Thymus (tissue), 11 donors: ENCODE measurements at regions not wholly inside any gene's neighbourhood (a gene's known extent, or its start where the extent isn't known, plus 50 kb on each side); places are given as distances from the start of the nearest gene placed in this dataset.
A peak's percentile ranks its signal among the peaks of the same experiment; 100 is the strongest.

Experiments
- DNase-seq, 9 donors: peaks; one replicate each; pipeline ENCODE4 v3.0.0-alpha.2; 2013; ENCODE audit warnings: low spot score in 9 of 9, low read depth in 6 of 9, missing footprints in 1 of 9
- H3K27ac ChIP-seq, 2 donors: one replicate each; pipeline ENCODE4 v1.5.1; 2013; ENCODE audit warnings: control low read depth in 1 of 2, low read depth in 1 of 2, low read length in 1 of 2, mild to moderate bottlenecking in 1 of 2, moderate library complexity in 1 of 2
- H3K27me3 ChIP-seq, 2 donors: one replicate each; pipeline ENCODE4 v1.5.1; 2013; ENCODE audit warnings: low read length in 1 of 2; ENCODE audit not compliant: control insufficient read depth in 2 of 2, insufficient read depth in 1 of 2
- H3K36me3 ChIP-seq, 2 donors: one replicate each; pipeline ENCODE4 v1.5.1; 2013; ENCODE audit warnings: low read length in 1 of 2, mild to moderate bottlenecking in 1 of 2, moderate library complexity in 1 of 2; ENCODE audit not compliant: control insufficient read depth in 2 of 2, insufficient read depth in 2 of 2
- H3K4me1 ChIP-seq, 2 donors: one replicate each; pipeline ENCODE4 v1.5.1; 2013; ENCODE audit warnings: low read length in 2 of 2; ENCODE audit not compliant: control insufficient read depth in 2 of 2, insufficient read depth in 2 of 2
- H3K4me3 ChIP-seq, 2 donors: one replicate each; pipeline ENCODE4 v1.5.1; 2013; ENCODE audit warnings: low read length in 2 of 2, control low read depth in 1 of 2, mild to moderate bottlenecking in 1 of 2
- H3K9me3 ChIP-seq, 2 donors: one replicate each; pipeline ENCODE4 v1.5.1; 2013; ENCODE audit warnings: low read length in 1 of 2, mild to moderate bottlenecking in 1 of 2; ENCODE audit not compliant: control insufficient read depth in 2 of 2, insufficient read depth in 1 of 2
- WGBS: extraction: QIAGEN DNeasy Blood & Tissue Kit; methylation state at CpG from one replicate; pipeline ENCODE4 v1.1.7; 2013; 5-methylcytosine and 5-hydroxymethylcytosine counted together
- donor health status: healthy.

DNA sequence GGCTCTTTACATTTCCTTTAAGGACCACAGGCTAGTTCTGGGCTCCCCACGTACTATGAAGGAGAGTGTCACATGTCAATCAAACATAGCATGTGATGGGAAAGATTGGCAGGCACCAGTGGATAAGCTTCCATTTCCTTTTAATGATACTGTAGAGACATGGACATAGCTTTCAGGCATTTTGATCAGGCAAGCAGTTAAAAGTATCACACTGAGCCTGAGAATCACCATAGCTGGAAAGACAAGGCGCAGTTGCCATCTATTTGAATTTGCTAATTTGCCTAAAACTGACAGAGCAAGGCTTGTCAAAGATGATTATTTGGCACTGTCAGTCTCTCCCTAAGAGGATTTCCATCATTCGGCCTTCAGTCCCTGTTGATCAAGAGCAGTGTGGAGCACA lies 263.4 kb upstream of the TAC1 start:
- no peak overlapping the region for H3K27ac ChIP-seq
- 93% methylated on average over 3 of the region's 3 CpGs for WGBS
- H3K4me1 ChIP-seq: no peaks in the 10 kb centered on the region
- no peak for DNase-seq
- H3K9me3 ChIP-seq: no peaks in the 10 kb centered on the region
- no peak overlapping the region for H3K4me3 ChIP-seq
- no peaks in the 10 kb centered on the region for H3K36me3 ChIP-seq
- H3K27me3 ChIP-seq: no peaks in the 10 kb centered on the region

GRCh38 chr7:97470726-97471125 lies 261.2 kb upstream of the TAC1 start:
- no peak overlapping the region for H3K27ac ChIP-seq
- no peaks in the 10 kb centered on the region for H3K9me3 ChIP-seq
- H3K4me3 ChIP-seq: no peak overlapping the region
- H3K4me1 ChIP-seq: no peaks in the 10 kb centered on the region
- no peaks in the 10 kb centered on the region for H3K27me3 ChIP-seq
- 95% methylated on average over 5 of the region's 5 CpGs for WGBS
- no peak for DNase-seq
- no peaks in the 10 kb centered on the region for H3K36me3 ChIP-seq

GRCh38 chr7:97471491-97471890 lies 260.4 kb upstream of the TAC1 start:
- H3K36me3 ChIP-seq: no peaks in the 10 kb centered on the region
- DNase-seq: no peak
- H3K27me3 ChIP-seq: no peaks in the 10 kb centered on the region
- WGBS: 76% methylated on average over 3 of the region's 3 CpGs
- no peaks in the 10 kb centered on the region for H3K9me3 ChIP-seq
- no peaks in the 10 kb centered on the region for H3K4me1 ChIP-seq
- H3K4me3 ChIP-seq: no peak overlapping the region
- no peak overlapping the region for H3K27ac ChIP-seq

GRCh38 chr7:97479740-97480290 lies 252.1 kb upstream of the TAC1 start:
- no peaks in the 10 kb centered on the region for H3K27me3 ChIP-seq
- WGBS: 56% methylated on average over 6 of the region's 6 CpGs
- H3K4me3 ChIP-seq: no peak overlapping the region
- H3K4me1 ChIP-seq: no peaks in the 10 kb centered on the region
- H3K9me3 ChIP-seq: no peaks in the 10 kb centered on the region
- H3K27ac ChIP-seq: no peak overlapping the region
- no peak for DNase-seq
- no peaks in the 10 kb centered on the region for H3K36me3 ChIP-seq

GRCh38 chr7:97480772-97481390 lies 251.0 kb upstream of the TAC1 start:
- Histone ChIP-seq H3K36me3 (no peaks in the 10 kb centered on the region), H3K27ac (no peak overlapping the region), H3K4me1 (no peaks in the 10 kb centered on the region), H3K27me3 (no peaks in the 10 kb centered on the region), H3K4me3 (no peak overlapping the region), H3K9me3 (no peaks in the 10 kb centered on the region)
- WGBS: 88% methylated on average over 3 of the region's 3 CpGs
- DNase-seq: no peak

DNA sequence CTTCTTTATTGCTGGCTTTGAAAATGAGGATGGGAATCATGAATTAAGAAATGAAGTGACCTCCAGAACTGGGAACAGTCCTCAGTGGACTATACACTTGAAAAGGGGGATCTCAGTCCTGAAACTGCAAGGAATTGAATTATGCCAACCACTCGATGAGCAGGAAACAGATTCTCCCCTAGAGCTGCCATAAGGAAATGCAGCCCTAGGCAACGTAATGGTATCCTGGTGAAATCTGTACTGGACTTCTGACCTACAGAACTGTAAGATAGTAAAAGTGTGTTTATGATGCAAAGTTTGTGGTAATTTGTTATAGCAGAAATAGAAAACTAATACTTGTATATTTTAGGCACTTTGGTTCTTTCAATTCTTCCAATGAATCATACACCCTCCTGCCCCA lies 236.4 kb upstream of the TAC1 start:
- Histone ChIP-seq H3K4me3 (no peak overlapping the region), H3K27ac (no peak overlapping the region), H3K36me3 (no peaks in the 10 kb centered on the region), H3K27me3 (no peaks in the 10 kb centered on the region), H3K4me1 (no peaks in the 10 kb centered on the region), H3K9me3 (no peaks in the 10 kb centered on the region)
- DNase-seq: no peak
- 60% methylated on average over 2 of the region's 2 CpGs for WGBS

- Histone ChIP-seq H3K9me3 (no peaks in the 10 kb centered on the region), H3K27ac (no peak overlapping the region), H3K4me1 (no peaks in the 10 kb centered on the region), H3K4me3 (no peak overlapping the region), H3K27me3 (no peaks in the 10 kb centered on the region), H3K36me3 (no peaks in the 10 kb centered on the region)
- 68% methylated on average over 1 of the region's 1 CpG for WGBS
- peak in 1 of 9 donors; percentile 2 for DNase-seq
These were observed 232.7 kb upstream of the TAC1 start for GRCh38 chr7:97499204-97499603.

DNA sequence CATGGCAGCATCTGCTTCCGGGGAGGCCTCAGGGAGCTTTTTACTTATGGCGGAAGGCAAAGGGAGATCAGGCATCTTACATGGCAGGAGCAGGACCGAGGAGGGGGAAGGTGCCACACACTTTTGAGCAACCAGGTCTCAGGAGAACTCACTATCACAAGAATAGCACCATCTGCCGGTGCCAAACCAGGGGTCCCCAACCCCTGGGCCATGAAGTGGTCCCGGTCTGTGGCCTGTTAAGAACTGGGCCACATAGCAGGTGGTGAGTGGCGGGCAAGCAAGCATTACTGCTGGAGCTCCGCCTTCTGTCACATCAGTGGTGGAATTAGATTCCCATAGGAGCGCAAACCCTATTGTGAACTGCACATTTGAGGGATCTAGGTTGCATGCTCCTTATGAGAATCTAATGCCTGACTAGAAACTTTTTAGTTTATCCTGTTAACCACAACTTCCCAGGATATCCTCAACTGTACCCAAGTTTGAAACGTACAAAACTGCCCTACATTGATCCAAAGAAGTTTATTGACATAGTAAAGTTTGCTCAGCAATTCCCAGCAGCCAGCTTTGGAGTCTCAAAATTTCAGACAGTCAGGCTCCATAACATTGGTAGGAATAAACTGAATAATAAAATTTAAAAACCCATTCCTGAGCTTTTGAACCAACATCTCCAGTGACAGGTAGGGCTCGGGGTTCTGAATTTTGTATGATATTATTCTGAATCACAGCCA lies 228.4 kb upstream of the TAC1 start:
- no peak overlapping the region for H3K27ac ChIP-seq

GRCh38 chr7:97506728-97507127 lies 225.2 kb upstream of the TAC1 start:
- DNase-seq: no peak
- H3K36me3 ChIP-seq: no peaks in the 10 kb centered on the region
- no peaks in the 10 kb centered on the region for H3K9me3 ChIP-seq
- H3K27me3 ChIP-seq: no peaks in the 10 kb centered on the region
- H3K4me3 ChIP-seq: no peak overlapping the region
- no peak overlapping the region for H3K27ac ChIP-seq
- H3K4me1 ChIP-seq: no peaks in the 10 kb centered on the region
- WGBS: 52% methylated on average over 3 of the region's 3 CpGs

More for the DNA sequence above, 228.4 kb upstream of the TAC1 start:
- no peak overlapping the region for H3K4me3 ChIP-seq
- WGBS: 88% methylated on average over 10 of the region's 10 CpGs
- no peaks in the 10 kb centered on the region for H3K9me3 ChIP-seq
- DNase-seq: no peak
- no peaks in the 10 kb centered on the region for H3K4me1 ChIP-seq
- H3K27me3 ChIP-seq: no peaks in the 10 kb centered on the region
- no peaks in the 10 kb centered on the region for H3K36me3 ChIP-seq
